ENCODE measurements at regions not wholly inside any gene's neighbourhood (a gene's known extent, or its start where the extent isn't known, plus 50 kb on each side); places are given as distances from the start of the nearest gene placed in this dataset.

- peak; percentile 15 for TF ChIP-seq CTCF (conservative IDR thresholded peaks at IDR 0.05; ENCODE audit: low read depth, low read length)
- H3K4me3 ChIP-seq (ENCODE audit: low read length): no peak overlapping the region
- DNase-seq (ENCODE audit: low read depth): no peak
Observed at GRCh38 chr16:85289760-85290625, 177.7 kb upstream of the CIBAR2 start.

GRCh38 chr16:85290626-85291301 lies 178.5 kb upstream of the CIBAR2 start:
- no peak for TF ChIP-seq CTCF (conservative IDR thresholded peaks at IDR 0.05; ENCODE audit: low read depth, low read length)
- no peak for DNase-seq (ENCODE audit: low read depth)
- H3K4me3 ChIP-seq (ENCODE audit: low read length): no peak overlapping the region

GRCh38 chr16:85291302-85292148 lies 179.3 kb upstream of the CIBAR2 start:
- no peak for DNase-seq (ENCODE audit: low read depth)

GRCh38 chr16:85293458-85293857 lies 181.2 kb upstream of the CIBAR2 start:
- no peak overlapping the region for H3K4me3 ChIP-seq (ENCODE audit: low read length)

More at GRCh38 chr16:85291302-85292148, 179.3 kb upstream of the CIBAR2 start:
- TF ChIP-seq CTCF (conservative IDR thresholded peaks at IDR 0.05; ENCODE audit: low read depth, low read length): no peak
- no peak overlapping the region for H3K4me3 ChIP-seq (ENCODE audit: low read length)

GRCh38 chr16:85293904-85294642 lies 181.8 kb upstream of the CIBAR2 start:
- no peak overlapping the region for H3K4me3 ChIP-seq (ENCODE audit: low read length)
- DNase-seq (ENCODE audit: low read depth): no peak
- TF ChIP-seq CTCF (conservative IDR thresholded peaks at IDR 0.05; ENCODE audit: low read depth, low read length): no peak

More at GRCh38 chr16:85293458-85293857, 181.2 kb upstream of the CIBAR2 start:
- no peak for DNase-seq (ENCODE audit: low read depth)
- TF ChIP-seq CTCF (conservative IDR thresholded peaks at IDR 0.05; ENCODE audit: low read depth, low read length): no peak

- no peak for TF ChIP-seq CTCF (conservative IDR thresholded peaks at IDR 0.05; ENCODE audit: low read depth, low read length)
- no peak overlapping the region for H3K4me3 ChIP-seq (ENCODE audit: low read length)
- no peak for DNase-seq (ENCODE audit: low read depth)
Observed at GRCh38 chr16:85294810-85295508, 182.7 kb upstream of the CIBAR2 start.
